Endothelial cell of umbilical vein (primary cell): ENCODE measurements at regions not wholly inside any gene's neighbourhood (a gene's known extent, or its start where the extent isn't known, plus 50 kb on each side); places are given as distances from the start of the nearest gene placed in this dataset.

Experiments
- BruUV-seq: library from RNA; stranded (reverse); fragments of 400-500 nt; replicated peaks from 2 replicates; lab custom pipeline; 2021; lab: Mats Ljungman, UMichigan
- CTCF ChIA-PET: fragments of 300-600, 350-600 bp; sonication (Branson Sonifier 250); formaldehyde crosslinking; loops from one replicate; lab custom pipeline; 2021; ENCODE audit warnings: antibody characterized with exemption, inconsistent platforms; lab: Charles Lee
- POLR2A ChIA-PET: fragments of 300-600, 350-600 bp; sonication (Branson Sonifier 250); formaldehyde crosslinking; loops from one replicate; lab custom pipeline; 2021; ENCODE audit warnings: antibody characterized with exemption, inconsistent platforms; lab: Charles Lee
- DNase-seq: peaks from one replicate; pipeline ENCODE4 v3.0.0-alpha.2; 2011; ENCODE audit warnings: low read depth, low spot score
- FAIRE-seq: peaks from 2 replicates; lab custom pipeline; 2011; peaks lifted over from hg19 to GRCh38; lab: Jason Lieb, UNC
- H2AFZ ChIP-seq: 2 replicates; pipeline ENCODE4 v1.6.0; 2012; ENCODE audit warnings: low read depth, low read length, control low read depth, inconsistent platforms
- H3K27ac ChIP-seq: 2 replicates; pipeline ENCODE4 v1.5.1; 2011; ENCODE audit warnings: low read depth, mild to moderate bottlenecking, control low read depth, low read length, moderate library complexity; ENCODE audit not compliant: insufficient read depth
- H3K27me3 ChIP-seq, 2 experiments: 2 replicates each; pipeline versions ENCODE4 v1.6.0 to v1.6.1; 2011; ENCODE audit warnings: low read length in 2 of 2, mixed read lengths in 1 of 2; ENCODE audit not compliant: control insufficient read depth in 2 of 2, insufficient read depth in 2 of 2
- H3K36me3 ChIP-seq, 2 experiments: 2 replicates in 1 of 2; 3 replicates in 1 of 2; pipeline ENCODE4 v1.5.1; 2011; ENCODE audit warnings: low read length in 2 of 2, mild to moderate bottlenecking in 1 of 2, moderate library complexity in 1 of 2; ENCODE audit not compliant: control insufficient read depth in 2 of 2, insufficient read depth in 2 of 2; ENCODE audit errors: extremely low read depth in 1 of 2
- H3K4me1 ChIP-seq: 3 replicates; pipeline ENCODE4 v1.5.1; 2011; ENCODE audit warnings: mild to moderate bottlenecking, low read length; ENCODE audit not compliant: control insufficient read depth, insufficient read depth; ENCODE audit errors: extremely low read depth
- H3K4me2 ChIP-seq: 2 replicates; pipeline ENCODE4 v1.6.1; 2011; ENCODE audit warnings: low read length, control low read depth, mixed read lengths; ENCODE audit not compliant: insufficient read depth
- H3K4me3 ChIP-seq, 3 experiments: fragments of 200-600 bp in 1 of 3; sonication (generic), shearing (Covaris generic) in 1 of 3; replicated peaks in 1 of 3; 2 replicates each; pipeline ENCODE4 v1.5.1; 2011 to 2016; ENCODE audit warnings: control low read depth in 3 of 3, low read length in 3 of 3, mild to moderate bottlenecking in 2 of 3, inconsistent platforms in 1 of 3, low read depth in 1 of 3, moderate library complexity in 1 of 3; ENCODE audit not compliant: insufficient read depth in 1 of 3
- H3K79me2 ChIP-seq: 2 replicates; pipeline ENCODE4 v1.6.0; 2012; ENCODE audit warnings: low read length, inconsistent platforms; ENCODE audit not compliant: control insufficient read depth, insufficient read depth
- H3K9ac ChIP-seq: replicated peaks from 2 replicates; pipeline ENCODE3; 2011; ENCODE audit warnings: low read length, control low read depth; ENCODE audit not compliant: insufficient read depth; ENCODE audit errors: extremely low read depth
- H3K9me1 ChIP-seq: replicated peaks from 3 replicates; pipeline ENCODE4 v1.6.0; 2011; ENCODE audit warnings: mild to moderate bottlenecking, low read length; ENCODE audit not compliant: control insufficient read depth, insufficient read depth; ENCODE audit errors: extremely low read depth
- H3K9me3 ChIP-seq: replicated peaks from 2 replicates; pipeline ENCODE4 v1.5.1; 2012; ENCODE audit warnings: low read length, inconsistent platforms; ENCODE audit not compliant: control insufficient read depth, insufficient read depth
- H4K20me1 ChIP-seq: replicated peaks from 2 replicates; pipeline ENCODE3; 2011; ENCODE audit warnings: mild to moderate bottlenecking, low read length; ENCODE audit not compliant: control insufficient read depth, insufficient read depth; ENCODE audit errors: extremely low read depth
- CTCF ChIP-seq, 2 donors: IDR thresholded peaks; 1 replicate in 1 of 2; 2 replicates in 1 of 2; pipeline ENCODE4 v1.5.1; 2011; ENCODE audit warnings: low read length in 2 of 2, mild to moderate bottlenecking in 2 of 2, moderate library complexity in 2 of 2, control low read depth in 1 of 2, inconsistent platforms in 1 of 2, low read depth in 1 of 2; ENCODE audit not compliant: insufficient read depth in 1 of 2; ENCODE audit errors: extremely low read depth in 1 of 2
- EZH2 ChIP-seq: IDR thresholded peaks from 2 replicates; pipeline ENCODE4 v1.6.1; 2012; ENCODE audit warnings: borderline replicate concordance, low read depth, mild to moderate bottlenecking, moderate library complexity, low read length, inconsistent platforms; ENCODE audit not compliant: severe bottlenecking
- FOS ChIP-seq: IDR thresholded peaks from 2 replicates; pipeline ENCODE4 v1.6.1; 2011; ENCODE audit warnings: mild to moderate bottlenecking, low read length, moderate library complexity, borderline replicate concordance; ENCODE audit not compliant: insufficient read depth
- GATA2 ChIP-seq: IDR thresholded peaks from 2 replicates; pipeline ENCODE4 v1.7.0; 2011; ENCODE audit warnings: low read depth, mild to moderate bottlenecking, moderate library complexity, mixed read lengths, low read length; ENCODE audit not compliant: insufficient read length, insufficient read depth
- JUN ChIP-seq: IDR thresholded peaks from 2 replicates; pipeline ENCODE4 v1.6.1; 2011; ENCODE audit warnings: borderline replicate concordance, low read depth; ENCODE audit not compliant: insufficient read length, insufficient read depth
- MYC ChIP-seq: IDR thresholded peaks from one replicate; pipeline ENCODE4 v1.6.1; 2011; ENCODE audit warnings: mild to moderate bottlenecking, low read depth, low read length
- POLR2A ChIP-seq: IDR thresholded peaks from 2 replicates; pipeline ENCODE4 v1.6.1; 2012; ENCODE audit warnings: low read depth, mild to moderate bottlenecking, control low read depth, low read length
- POLR2AphosphoS5 ChIP-seq: IDR thresholded peaks from 2 replicates; pipeline ENCODE4 v1.6.1; 2012; ENCODE audit warnings: low read depth, mild to moderate bottlenecking, control low read depth, low read length, moderate library complexity; ENCODE audit not compliant: insufficient read depth
- dilution Hi-C: fragments of 300-500 bp; cut with MboI; formaldehyde crosslinking; loops from one replicate; pipeline ENCODE4 v1.15.0; 2019; ENCODE audit warnings: low sequenced_read_pairs; ENCODE audit not compliant: extremely low pct_ligation_motif_present
- intact Hi-C: fragments of 100-400 bp; cut with micrococcal nuclease; formaldehyde crosslinking; loops from one replicate; pipeline ENCODE4 v1.10.0; 2022
- TF ChIP-seq, protein P1 (sequence below): IDR thresholded peaks from 2 replicates; pipeline ENCODE4 v1.6.1; 2011; ENCODE audit not compliant: insufficient read depth, insufficient read length

- intact Hi-C loops: no loop called here
- ChIA-PET POLR2A (no interaction called here), CTCF (interaction anchor here (1.1 kb wide), 1 partner anchor 18 kb away, joined by 3 read pairs; no protein-coding TSS in a partner anchor)
- no peaks in the 10 kb centered on the region for H3K4me1 ChIP-seq
- H3K27me3 ChIP-seq: no peaks in the 10 kb centered on the region
- no TSS peak for BruUV-seq
- H3K4me2 ChIP-seq: no peak overlapping the region
- H3K9me1 ChIP-seq: no peaks in the 10 kb centered on the region
- no peak for DNase-seq
- dilution Hi-C loops: no loop called here
- TF ChIP-seq MYC (no peak), GATA2 (no peak), EZH2 (no peak), CTCF (IDR thresholded peaks at IDR 0.05; ENCODE audit: extremely low read depth in 1 of 2, insufficient read depth in 1 of 2, low read depth in 1 of 2, low read length in 2 of 2) (no peak), FOS (no peak), POLR2A (no peak), JUN (no peak), POLR2AphosphoS5 (no peak)
- TF ChIP-seq, protein P1, sequence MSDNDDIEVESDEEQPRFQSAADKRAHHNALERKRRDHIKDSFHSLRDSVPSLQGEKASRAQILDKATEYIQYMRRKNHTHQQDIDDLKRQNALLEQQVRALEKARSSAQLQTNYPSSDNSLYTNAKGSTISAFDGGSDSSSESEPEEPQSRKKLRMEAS: no peak
- H3K27ac ChIP-seq: no peak overlapping the region
- H3K9me3 ChIP-seq: no peaks in the 10 kb centered on the region
- H2AFZ ChIP-seq: no peak overlapping the region
- no peaks in the 10 kb centered on the region for H4K20me1 ChIP-seq
- no peaks in the 10 kb centered on the region for H3K36me3 ChIP-seq
- no peak overlapping the region for H3K9ac ChIP-seq
- FAIRE-seq: no peak
- H3K79me2 ChIP-seq: no peaks in the 10 kb centered on the region
- H3K4me3 ChIP-seq: no peak overlapping the region
Observed at GRCh38 chr12:16472631-16473030, 125.2 kb downstream of the MGST1 start.
